Endometrium (tissue), 2 donors: ENCODE measurements at regions not wholly inside any gene's neighbourhood (a gene's known extent, or its start where the extent isn't known, plus 50 kb on each side); places are given as distances from the start of the nearest gene placed in this dataset.

Experiments
- FAIRE-seq: peaks from 2 replicates; lab custom pipeline; 2012; peaks lifted over from hg19 to GRCh38; lab: Jason Lieb, UNC
- donor health status: control.
- donor health status: control.

- no peak for FAIRE-seq
These were observed 808.8 kb upstream of the POU3F3 start for GRCh38 chr2:104045071-104045470.

- no peak for FAIRE-seq
These were observed 807.4 kb upstream of the POU3F3 start for GRCh38 chr2:104046466-104046865.

DNA sequence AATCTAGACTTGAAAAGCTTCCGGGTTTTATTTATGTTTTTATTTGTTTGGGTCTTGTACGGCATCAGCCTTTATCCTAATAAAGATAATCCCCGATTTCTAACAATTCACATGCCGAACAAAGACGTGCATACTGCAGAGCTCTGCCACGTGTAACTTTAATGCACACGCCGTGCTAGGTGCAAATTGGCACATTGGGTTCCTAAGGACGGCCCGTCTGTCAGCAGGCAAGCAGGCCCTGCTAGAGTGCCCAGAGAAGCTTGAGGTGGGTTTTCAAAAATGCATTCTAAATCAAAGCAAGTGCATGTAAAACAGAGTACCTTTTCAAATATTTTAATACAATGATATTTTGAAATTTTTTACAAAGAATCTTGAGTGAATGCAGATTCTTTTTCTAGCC, 806.4 kb upstream of the POU3F3 start:
- FAIRE-seq: no peak

DNA sequence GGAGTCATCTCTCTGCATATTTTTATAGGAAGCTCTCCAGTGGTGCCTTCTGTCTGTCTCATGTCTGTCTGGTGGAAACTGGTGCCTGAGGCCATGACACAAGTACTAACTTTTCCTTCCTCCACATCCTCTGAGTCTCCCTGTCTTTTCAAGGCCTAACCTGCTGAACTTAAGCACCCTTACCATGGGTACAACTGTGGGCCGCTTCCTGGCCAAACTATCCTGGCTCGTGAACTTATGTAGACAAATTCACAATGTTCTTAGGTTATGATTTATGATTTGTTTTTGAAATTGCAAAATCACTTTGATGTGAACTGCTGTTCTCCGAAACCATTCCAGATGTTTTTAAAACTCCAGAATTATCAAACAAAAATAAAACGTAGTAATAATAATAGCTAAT, 804.5 kb upstream of the POU3F3 start:
- peak; percentile 29 for FAIRE-seq

GRCh38 chr2:104049981-104050380, 803.9 kb upstream of the POU3F3 start:
- FAIRE-seq: no peak

DNA sequence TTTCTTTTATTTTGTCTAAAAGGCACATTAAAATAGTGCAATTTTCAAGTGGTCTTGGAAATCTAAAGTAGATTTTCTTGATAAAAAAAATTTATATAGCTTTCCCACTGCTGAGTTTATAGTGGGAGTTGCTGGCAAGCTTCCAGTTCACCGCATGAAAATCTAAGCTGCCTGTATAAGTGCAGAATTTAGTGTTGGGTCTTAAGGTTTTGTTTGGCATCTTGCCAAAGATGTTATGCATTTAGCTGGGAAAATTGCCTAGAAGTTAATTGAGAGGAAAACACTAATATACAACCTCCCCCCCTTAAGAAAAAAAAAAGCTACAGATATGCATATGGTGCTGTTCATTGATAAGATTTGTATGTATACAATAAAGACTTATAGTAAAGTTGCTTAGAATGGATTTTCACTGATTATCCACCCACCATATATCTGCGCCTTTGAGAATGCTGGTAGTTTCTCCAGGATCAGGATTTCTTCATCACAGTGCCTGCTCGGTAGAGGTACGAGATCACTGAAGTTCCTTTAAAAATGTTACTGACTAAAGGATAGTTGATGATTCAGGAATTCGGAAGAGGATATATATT, 803.2 kb upstream of the POU3F3 start:
- no peak for FAIRE-seq

DNA sequence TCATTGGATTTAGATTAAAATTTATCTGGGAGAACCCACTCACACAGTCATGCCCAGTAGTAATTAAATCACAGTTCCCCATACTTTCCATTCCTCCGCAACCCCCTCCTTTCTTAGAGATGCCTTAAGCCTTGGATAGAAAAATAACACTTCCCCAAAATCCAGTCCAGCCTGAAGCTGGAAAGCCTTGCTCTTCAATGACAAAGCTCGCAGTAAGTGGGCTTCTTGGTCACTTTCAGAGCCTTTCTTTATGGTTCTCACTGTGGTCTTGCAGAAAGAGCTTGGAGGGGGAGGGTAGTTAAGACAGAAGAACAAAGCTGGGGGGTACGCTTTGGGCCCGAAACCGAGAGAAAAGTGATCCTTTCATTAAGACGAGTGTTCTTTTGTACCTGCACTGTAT, 802.1 kb upstream of the POU3F3 start:
- no peak for FAIRE-seq

GRCh38 chr2:104052356-104052755, 801.6 kb upstream of the POU3F3 start:
- FAIRE-seq: no peak

DNA sequence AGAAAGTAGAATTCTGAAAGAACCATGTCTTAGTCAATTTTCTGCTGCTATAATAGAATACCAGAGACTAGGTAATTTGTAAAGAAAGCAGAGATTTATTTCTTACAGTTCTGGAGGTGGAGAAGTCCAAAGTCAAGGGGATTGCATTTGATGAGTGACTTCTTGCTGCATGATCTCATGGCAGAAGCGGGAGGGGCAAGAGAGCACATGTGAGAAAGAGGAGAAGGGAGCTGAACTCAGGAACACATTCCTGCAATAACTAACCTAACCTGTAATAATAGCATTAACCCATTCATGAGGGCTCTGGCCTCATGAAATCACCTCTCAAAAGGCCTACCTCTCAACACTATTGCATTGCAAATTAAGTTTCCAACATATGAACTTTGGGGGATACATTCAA, 797.5 kb upstream of the POU3F3 start:
- no peak for FAIRE-seq

GRCh38 chr2:104068665-104069064, 785.2 kb upstream of the POU3F3 start:
- no peak for FAIRE-seq

DNA sequence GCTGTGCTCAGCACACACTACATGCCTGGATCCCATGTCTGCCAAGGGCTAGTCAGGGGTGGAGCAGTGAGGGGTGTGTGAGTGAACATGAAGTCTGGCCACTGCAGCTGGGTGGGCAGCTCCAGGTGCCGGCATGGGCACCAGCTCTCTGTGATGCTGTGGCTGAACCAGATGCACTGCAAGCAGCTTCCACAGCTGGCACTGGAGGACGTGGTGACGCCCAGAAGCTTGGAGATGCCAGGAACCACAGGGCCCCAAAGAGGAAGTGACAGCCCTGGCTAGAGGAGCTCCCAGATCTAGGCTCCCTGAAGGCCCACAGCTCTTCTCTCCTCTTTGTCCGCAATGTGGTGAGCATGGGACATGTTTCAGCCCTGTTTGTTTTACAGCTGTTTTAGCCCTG, 776.3 kb upstream of the POU3F3 start:
- FAIRE-seq: no peak

DNA sequence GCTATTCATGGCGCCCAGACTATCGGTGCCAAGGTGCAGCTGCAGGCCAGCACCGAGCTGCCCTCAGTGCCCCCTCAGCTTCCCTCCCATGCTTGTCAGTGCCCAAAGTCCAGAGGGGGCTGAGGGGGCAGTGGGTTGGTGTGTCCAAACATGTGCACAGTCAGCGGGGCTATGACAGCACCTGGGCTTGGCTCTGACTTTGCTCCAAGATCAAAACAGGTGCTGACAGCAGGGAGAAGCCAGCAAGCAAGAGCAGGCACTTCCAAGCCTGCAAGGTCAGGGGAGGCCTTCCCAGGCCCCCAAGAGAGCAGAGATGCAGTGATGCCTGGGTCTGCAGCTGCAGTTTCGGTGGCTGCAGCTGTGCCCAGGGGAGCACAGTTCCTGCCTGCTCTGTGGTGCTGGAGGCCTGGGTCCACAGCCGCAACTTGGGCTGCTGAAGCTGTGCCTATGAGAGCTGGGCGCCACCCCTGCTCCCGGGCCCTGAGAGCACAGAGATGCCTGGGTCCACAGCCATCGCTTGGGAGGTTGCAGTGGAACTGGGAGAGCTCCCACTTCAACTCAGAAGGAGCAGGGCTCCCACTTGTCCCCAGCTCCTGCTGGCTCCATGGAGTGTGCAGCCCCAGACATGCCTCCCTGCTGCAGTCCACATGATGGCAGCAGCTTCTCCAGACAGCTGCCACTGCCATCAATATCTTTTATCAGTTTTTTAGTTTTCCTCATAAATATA, 775.3 kb upstream of the POU3F3 start:
- FAIRE-seq: no peak

DNA sequence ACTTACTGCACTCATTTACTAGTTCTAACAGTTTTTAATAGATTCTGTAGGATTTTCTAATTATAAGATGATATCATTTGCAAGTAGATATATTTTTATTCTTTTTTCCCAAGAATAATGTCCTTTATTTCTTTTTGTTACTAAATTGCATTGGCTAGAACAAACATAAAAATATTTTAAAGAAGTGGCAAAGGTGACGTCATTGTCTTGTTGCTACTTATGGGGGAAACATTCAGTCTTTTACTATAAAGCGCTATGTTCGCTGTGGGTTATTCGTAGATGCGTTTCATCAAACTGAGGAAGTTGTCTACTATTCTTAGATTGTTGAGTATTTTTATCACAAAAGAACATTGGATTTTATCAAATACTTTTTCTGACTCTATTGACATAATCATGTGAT, 765.2 kb upstream of the POU3F3 start:
- no peak for FAIRE-seq

DNA sequence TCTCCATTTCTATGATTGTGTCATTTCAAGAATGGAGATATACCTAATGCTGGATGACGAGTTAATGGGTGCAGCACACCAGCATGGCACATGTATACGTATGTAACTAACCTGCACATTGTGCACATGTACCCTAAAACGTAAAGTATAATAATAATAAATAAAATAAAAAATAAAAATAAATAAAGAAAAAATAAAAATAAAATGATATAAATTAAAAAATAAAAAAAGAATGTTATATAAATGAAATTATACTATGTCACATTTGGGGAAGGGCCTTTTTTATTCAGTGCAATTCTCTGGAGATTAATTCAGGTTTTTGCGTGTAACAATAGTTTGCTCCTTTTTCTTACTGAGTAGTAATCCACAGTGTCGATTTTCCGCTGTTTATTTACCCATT, 763.5 kb upstream of the POU3F3 start:
- no peak for FAIRE-seq

DNA sequence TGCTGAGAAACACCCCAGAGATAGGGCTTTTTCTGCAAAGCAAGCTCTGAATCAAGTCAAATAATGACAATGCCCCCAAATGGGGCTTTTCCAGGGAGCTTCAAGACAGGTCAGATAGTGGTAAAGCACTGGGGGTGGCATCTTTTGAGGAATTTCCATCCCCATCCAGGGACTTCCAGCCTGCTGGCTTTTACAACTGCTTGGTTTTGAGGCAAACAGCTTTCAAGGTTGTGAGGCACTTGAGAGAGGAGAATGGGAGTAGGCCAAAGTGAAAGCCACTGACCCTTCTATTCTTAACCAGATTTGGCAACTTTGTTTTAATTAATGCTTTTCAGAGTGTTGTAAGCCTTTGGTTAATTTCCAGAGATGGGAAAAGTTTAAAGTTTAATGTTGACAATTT, 762.0 kb upstream of the POU3F3 start:
- FAIRE-seq: no peak

DNA sequence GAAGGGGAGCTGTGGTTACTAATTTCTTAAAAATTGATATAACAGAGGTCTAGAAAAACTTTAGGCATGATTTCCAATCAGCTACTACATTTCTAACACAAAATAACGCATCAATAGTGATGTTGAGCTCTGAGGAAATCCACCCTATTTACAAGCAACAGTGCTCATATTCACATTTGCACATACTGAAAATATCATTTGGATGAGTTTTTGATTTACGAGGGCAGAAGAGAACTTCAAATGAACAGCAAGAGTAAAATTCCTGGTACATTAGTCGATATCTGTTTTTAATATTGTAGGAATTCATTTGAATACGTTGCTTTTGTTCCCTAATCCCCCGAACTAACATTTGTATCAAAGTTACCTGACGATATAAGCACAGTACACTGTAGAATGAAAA, 761.0 kb upstream of the POU3F3 start:
- no peak for FAIRE-seq

- no peak for FAIRE-seq
These were observed 751.3 kb upstream of the POU3F3 start for GRCh38 chr2:104102615-104103014.

DNA sequence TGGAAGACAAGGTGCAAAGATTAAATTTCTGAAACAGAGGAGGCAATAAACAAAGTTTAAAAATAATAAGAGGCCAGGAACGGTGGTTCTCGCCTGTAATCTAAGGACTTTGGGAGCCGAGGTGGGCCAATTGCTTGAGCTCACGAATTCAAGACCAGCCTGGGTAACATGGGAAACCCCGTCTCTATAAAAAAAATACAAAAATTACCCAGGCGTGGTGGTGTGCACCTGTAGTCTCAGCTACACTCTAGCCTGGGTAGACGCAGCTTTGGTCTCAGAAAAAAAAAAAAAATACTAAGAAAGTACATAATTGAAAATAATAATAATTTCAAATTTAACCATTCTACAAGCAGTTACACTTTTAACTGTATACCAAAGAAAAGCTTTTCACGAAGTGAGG, 744.6 kb upstream of the POU3F3 start:
- FAIRE-seq: no peak

GRCh38 chr2:104118889-104119288, 735.0 kb upstream of the POU3F3 start:
- no peak for FAIRE-seq

- FAIRE-seq: no peak
These were observed 733.7 kb upstream of the POU3F3 start for GRCh38 chr2:104120171-104120570.

- FAIRE-seq: no peak
These were observed 728.8 kb upstream of the POU3F3 start for GRCh38 chr2:104125096-104125495.

DNA sequence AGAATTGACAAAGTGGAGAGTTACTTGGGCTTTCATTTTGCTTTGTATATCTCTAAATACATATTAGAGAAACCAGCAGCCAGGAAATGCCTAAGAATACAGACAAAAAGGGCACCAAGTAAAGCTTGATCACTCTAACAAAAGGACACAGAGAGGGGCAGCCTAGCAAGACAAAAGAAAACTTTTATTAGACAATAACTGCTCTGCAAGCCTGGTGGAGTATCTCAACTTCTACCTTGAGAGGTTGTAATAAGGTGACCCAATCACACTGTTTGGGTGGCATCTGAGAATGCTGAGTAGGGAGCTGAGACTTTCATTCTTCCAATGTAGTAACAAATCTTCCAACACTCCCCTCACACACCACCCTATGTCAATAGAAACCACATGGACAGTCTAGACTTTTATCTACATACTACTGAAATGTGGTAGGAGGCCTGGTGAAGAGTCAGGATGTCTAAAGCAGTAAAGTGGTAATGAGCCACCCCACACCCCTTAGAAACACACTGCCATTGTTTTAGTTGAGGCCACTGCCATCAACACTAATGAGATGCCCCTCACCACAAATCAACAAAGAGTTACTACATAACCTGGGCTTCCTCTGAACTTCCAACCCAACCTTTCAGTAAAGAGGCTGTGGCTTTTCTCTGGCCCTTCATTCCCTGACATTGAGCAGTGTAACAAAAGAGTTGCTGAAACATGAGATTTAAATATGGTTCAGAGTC, 726.7 kb upstream of the POU3F3 start:
- no peak for FAIRE-seq

- FAIRE-seq: no peak
These were observed 713.6 kb upstream of the POU3F3 start for GRCh38 chr2:104140361-104140760.

GRCh38 chr2:104158191-104158590, 695.7 kb upstream of the POU3F3 start:
- FAIRE-seq: no peak
